ENCODE measurements at regions not wholly inside any gene's neighbourhood (a gene's known extent, or its start where the extent isn't known, plus 50 kb on each side); places are given as distances from the start of the nearest gene placed in this dataset.
A peak's percentile ranks its signal among the peaks of the same experiment; 100 is the strongest.

GRCh38 chr10:105989995-105990394, 1174.5 kb downstream of the SORCS1 start:
- DNase-seq (no peak), ATAC-seq (no peak)
- intact Hi-C loops (cut with DNase I): no loop called here
- Histone ChIP-seq H3K9me3 (no peaks in the 10 kb centered on the region), H3K27me3 (no peaks in the 10 kb centered on the region), H3K36me3 (no peaks in the 10 kb centered on the region), H3K4me3 (no peak overlapping the region), H3K27ac (no peak overlapping the region), H3K4me1 (peaks cover 0 to 32% (median 9%) of the 10 kb centered on the region in 4 donors)
- WGBS (ENCODE audit: insufficient coverage, low coverage, low lambda C conversion rate, missing lambda C conversion rate): 86% methylated on average over 1 of the region's 3 CpGs
- TF ChIP-seq POLR2A (IDR thresholded peaks at IDR 0.05): no peak
- TF ChIP-seq CTCF (IDR thresholded peaks at IDR 0.05): no peak

GRCh38 chr10:105988848-105989247, 1175.7 kb downstream of the SORCS1 start:
- TF ChIP-seq POLR2A (IDR thresholded peaks at IDR 0.05): no peak
- TF ChIP-seq CTCF (IDR thresholded peaks at IDR 0.05): no peak
- intact Hi-C loops (cut with DNase I): no loop called here
- Histone ChIP-seq H3K4me3 (no peak overlapping the region), H3K4me1 (peaks cover 0 to 21% (median 3%) of the 10 kb centered on the region in 4 donors), H3K36me3 (no peaks in the 10 kb centered on the region), H3K27ac (no peak overlapping the region), H3K9me3 (no peaks in the 10 kb centered on the region), H3K27me3 (no peaks in the 10 kb centered on the region)
- DNase-seq: no peak
- no peak for ATAC-seq
- WGBS (ENCODE audit: insufficient coverage, low coverage, low lambda C conversion rate, missing lambda C conversion rate): 70% methylated on average over 1 of the region's 1 CpG

- ATAC-seq: peak in 2 of 4 donors; percentile 29 to 64
Observed at GRCh38 chr10:105986912-105987635, 1177.4 kb downstream of the SORCS1 start.

GRCh38 chr10:105986486-105986885, 1178.0 kb downstream of the SORCS1 start:
- Histone ChIP-seq H3K27ac (no peak overlapping the region), H3K36me3 (no peaks in the 10 kb centered on the region), H3K9me3 (no peaks in the 10 kb centered on the region), H3K4me1 (peaks cover 0 to 8% (median 2%) of the 10 kb centered on the region in 4 donors), H3K4me3 (no peak overlapping the region), H3K27me3 (no peaks in the 10 kb centered on the region)
- no peak for DNase-seq
- 28% methylated on average over 2 of the region's 2 CpGs for WGBS (ENCODE audit: insufficient coverage, low coverage, low lambda C conversion rate, missing lambda C conversion rate)
- intact Hi-C loops (cut with DNase I): no loop called here
- TF ChIP-seq POLR2A (IDR thresholded peaks at IDR 0.05): no peak
- no peak for TF ChIP-seq CTCF (IDR thresholded peaks at IDR 0.05)
- no peak for ATAC-seq

More at GRCh38 chr10:105986912-105987635, 1177.4 kb downstream of the SORCS1 start:
- Histone ChIP-seq H3K4me3 (no peak overlapping the region), H3K4me1 (peaks cover 0 to 8% (median under 1%) of the 10 kb centered on the region in 4 donors), H3K9me3 (no peaks in the 10 kb centered on the region), H3K27ac (no peak overlapping the region), H3K27me3 (no peaks in the 10 kb centered on the region), H3K36me3 (no peaks in the 10 kb centered on the region)
- DNase-seq: no peak
- WGBS (ENCODE audit: insufficient coverage, low coverage, low lambda C conversion rate, missing lambda C conversion rate): 37% methylated on average over 3 of the region's 3 CpGs
- no peak for TF ChIP-seq POLR2A (IDR thresholded peaks at IDR 0.05)
- TF ChIP-seq CTCF (IDR thresholded peaks at IDR 0.05): no peak
- intact Hi-C loops (cut with DNase I): no loop called here

Measured in right lobe of liver (tissue), 6 donors.